ENCODE measurements at regions not wholly inside any gene's neighbourhood (a gene's known extent, or its start where the extent isn't known, plus 50 kb on each side); places are given as distances from the start of the nearest gene placed in this dataset.

DNA sequence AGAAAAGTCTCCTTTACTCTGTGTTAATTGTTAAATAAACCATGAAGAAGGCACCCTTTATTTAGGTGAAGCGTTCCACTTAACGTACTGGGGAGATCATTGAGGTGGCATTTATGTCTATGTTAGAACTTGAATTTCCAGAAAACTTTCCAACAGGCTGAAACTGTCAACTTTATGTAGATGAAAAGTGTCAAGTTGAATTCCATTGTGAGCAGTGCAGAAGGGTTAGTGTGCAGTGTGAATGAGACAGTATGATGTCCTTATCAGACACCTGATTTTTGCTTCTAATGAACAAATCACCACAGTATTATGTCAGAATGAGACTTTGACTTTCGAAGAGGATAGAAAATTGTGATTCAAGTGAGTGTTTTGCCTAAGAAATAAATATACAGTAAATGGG lies 761.6 kb upstream of the SEMA6A start:
- Histone ChIP-seq H3K79me2 (ENCODE audit: low read depth) (no peaks in the 10 kb centered on the region), H4K20me1 (ENCODE audit: insufficient read depth) (no peaks in the 10 kb centered on the region), H3K27ac (no peak overlapping the region), H3K4me2 (no peak overlapping the region), H3K4me3 (no peak overlapping the region), H2AFZ (no peak overlapping the region), H3K9me3 (ENCODE audit: insufficient read depth, low read depth) (no peaks in the 10 kb centered on the region), H3F3A (ENCODE audit: insufficient read depth, low read depth) (no peaks in the 10 kb centered on the region), H3K27me3 (ENCODE audit: insufficient read depth, low read depth) (no peaks in the 10 kb centered on the region), H3K36me3 (ENCODE audit: low read depth) (no peaks in the 10 kb centered on the region), H3K4me1 (replicated peaks; ENCODE audit: insufficient read depth) (no peaks in the 10 kb centered on the region), H3K9me2 (ENCODE audit: insufficient read depth) (no peaks in the 10 kb centered on the region)
- DNase-seq: no peak
- TF ChIP-seq CTCF (conservative IDR thresholded peaks at IDR 0.05) (no peak), EZH2 (IDR thresholded peaks at IDR 0.05; ENCODE audit: low read depth) (no peak)
- intact Hi-C loops (cut with micrococcal nuclease; ENCODE audit: unreplicated experiment): no loop called here
- no TSS peak for BruUV-seq (replicated peaks)
- POLR2A ChIA-PET (ENCODE audit: unreplicated experiment): no interaction called here
- CTCF ChIA-PET: no interaction called here

GRCh38 chr5:117333011-117333410 lies 758.4 kb upstream of the SEMA6A start:
- Histone ChIP-seq H3K79me2 (ENCODE audit: low read depth) (no peaks in the 10 kb centered on the region), H3K4me1 (replicated peaks; ENCODE audit: insufficient read depth) (no peaks in the 10 kb centered on the region), H3K9me2 (ENCODE audit: insufficient read depth) (no peaks in the 10 kb centered on the region), H3K4me2 (no peak overlapping the region), H3K27me3 (ENCODE audit: insufficient read depth, low read depth) (no peaks in the 10 kb centered on the region), H2AFZ (no peak overlapping the region), H3K36me3 (ENCODE audit: low read depth) (no peaks in the 10 kb centered on the region), H3K4me3 (no peak overlapping the region), H3K27ac (no peak overlapping the region), H3K9me3 (ENCODE audit: insufficient read depth, low read depth) (no peaks in the 10 kb centered on the region), H4K20me1 (ENCODE audit: insufficient read depth) (no peaks in the 10 kb centered on the region), H3F3A (ENCODE audit: insufficient read depth, low read depth) (no peaks in the 10 kb centered on the region)
- TF ChIP-seq EZH2 (IDR thresholded peaks at IDR 0.05; ENCODE audit: low read depth): no peak
- TF ChIP-seq CTCF (conservative IDR thresholded peaks at IDR 0.05): no peak
- CTCF ChIA-PET: no interaction called here
- no peak for DNase-seq
- intact Hi-C loops (cut with micrococcal nuclease; ENCODE audit: unreplicated experiment): no loop called here
- POLR2A ChIA-PET (ENCODE audit: unreplicated experiment): no interaction called here
- no TSS peak for BruUV-seq (replicated peaks)

DNA sequence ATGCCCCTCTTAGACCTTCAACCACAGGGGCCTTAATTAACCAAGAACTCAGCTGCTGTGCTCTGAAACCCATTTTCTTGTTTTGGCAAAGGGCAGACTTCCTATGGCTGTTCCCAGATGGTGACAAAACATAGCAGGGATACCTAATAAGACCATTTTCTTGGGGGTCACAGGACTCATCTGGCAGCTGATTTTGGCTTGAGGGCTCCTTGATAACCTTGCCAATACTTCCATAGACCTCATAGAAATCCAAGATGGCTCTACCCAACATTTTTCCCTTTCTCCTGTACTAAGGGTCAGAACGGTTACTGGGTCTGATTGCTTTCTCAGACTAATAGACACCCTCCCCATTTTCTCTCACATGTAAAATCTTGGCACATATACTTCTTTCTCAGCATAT lies 757.7 kb upstream of the SEMA6A start:
- ChIA-PET POLR2A (ENCODE audit: unreplicated experiment) (no interaction called here), CTCF (no interaction called here)
- H3K79me2 ChIP-seq (ENCODE audit: low read depth): no peaks in the 10 kb centered on the region
- H3K9me2 ChIP-seq (ENCODE audit: insufficient read depth): no peaks in the 10 kb centered on the region
- H2AFZ ChIP-seq: no peak overlapping the region
- no peaks in the 10 kb centered on the region for H3K9me3 ChIP-seq (ENCODE audit: insufficient read depth, low read depth)
- TF ChIP-seq EZH2 (IDR thresholded peaks at IDR 0.05; ENCODE audit: low read depth): no peak
- TF ChIP-seq CTCF (conservative IDR thresholded peaks at IDR 0.05): no peak
- no peaks in the 10 kb centered on the region for H3K4me1 ChIP-seq (replicated peaks; ENCODE audit: insufficient read depth)
- H3K4me2 ChIP-seq: no peak overlapping the region
- no peaks in the 10 kb centered on the region for H3F3A ChIP-seq (ENCODE audit: insufficient read depth, low read depth)
- DNase-seq: no peak
- intact Hi-C loops (cut with micrococcal nuclease; ENCODE audit: unreplicated experiment): no loop called here
- H3K27me3 ChIP-seq (ENCODE audit: insufficient read depth, low read depth): no peaks in the 10 kb centered on the region
- no peak overlapping the region for H3K27ac ChIP-seq
- H3K36me3 ChIP-seq (ENCODE audit: low read depth): no peaks in the 10 kb centered on the region
- H3K4me3 ChIP-seq: no peak overlapping the region
- no TSS peak for BruUV-seq (replicated peaks)
- no peaks in the 10 kb centered on the region for H4K20me1 ChIP-seq (ENCODE audit: insufficient read depth)
